Endothelial cell of umbilical vein (primary cell): ENCODE measurements at regions not wholly inside any gene's neighbourhood (a gene's known extent, or its start where the extent isn't known, plus 50 kb on each side); places are given as distances from the start of the nearest gene placed in this dataset.

ENCODE experiments used
- BruUV-seq: library from RNA; stranded (reverse); fragments of 400-500 nt; replicated peaks from 2 replicates; lab custom pipeline; 2021; lab: Mats Ljungman, UMichigan
- CTCF ChIA-PET: fragments of 300-600, 350-600 bp; sonication (Branson Sonifier 250); formaldehyde crosslinking; loops from one replicate; lab custom pipeline; 2021; ENCODE audit warnings: antibody characterized with exemption, inconsistent platforms; lab: Charles Lee
- POLR2A ChIA-PET: fragments of 300-600, 350-600 bp; sonication (Branson Sonifier 250); formaldehyde crosslinking; loops from one replicate; lab custom pipeline; 2021; ENCODE audit warnings: antibody characterized with exemption, inconsistent platforms; lab: Charles Lee
- DNase-seq: peaks from one replicate; pipeline ENCODE4 v3.0.0-alpha.2; 2011; ENCODE audit warnings: low read depth, low spot score
- FAIRE-seq: peaks from 2 replicates; lab custom pipeline; 2011; peaks lifted over from hg19 to GRCh38; lab: Jason Lieb, UNC
- H2AFZ ChIP-seq: 2 replicates; pipeline ENCODE4 v1.6.0; 2012; ENCODE audit warnings: low read depth, low read length, control low read depth, inconsistent platforms
- H3K27ac ChIP-seq: 2 replicates; pipeline ENCODE4 v1.5.1; 2011; ENCODE audit warnings: low read depth, mild to moderate bottlenecking, control low read depth, low read length, moderate library complexity; ENCODE audit not compliant: insufficient read depth
- H3K27me3 ChIP-seq, 2 experiments: 2 replicates each; pipeline versions ENCODE4 v1.6.0 to v1.6.1; 2011; ENCODE audit warnings: low read length in 2 of 2, mixed read lengths in 1 of 2; ENCODE audit not compliant: control insufficient read depth in 2 of 2, insufficient read depth in 2 of 2
- H3K36me3 ChIP-seq, 2 experiments: 2 replicates in 1 of 2; 3 replicates in 1 of 2; pipeline ENCODE4 v1.5.1; 2011; ENCODE audit warnings: low read length in 2 of 2, mild to moderate bottlenecking in 1 of 2, moderate library complexity in 1 of 2; ENCODE audit not compliant: control insufficient read depth in 2 of 2, insufficient read depth in 2 of 2; ENCODE audit errors: extremely low read depth in 1 of 2
- H3K4me1 ChIP-seq: 3 replicates; pipeline ENCODE4 v1.5.1; 2011; ENCODE audit warnings: mild to moderate bottlenecking, low read length; ENCODE audit not compliant: control insufficient read depth, insufficient read depth; ENCODE audit errors: extremely low read depth
- H3K4me2 ChIP-seq: 2 replicates; pipeline ENCODE4 v1.6.1; 2011; ENCODE audit warnings: low read length, control low read depth, mixed read lengths; ENCODE audit not compliant: insufficient read depth
- H3K4me3 ChIP-seq, 3 experiments: fragments of 200-600 bp in 1 of 3; sonication (generic), shearing (Covaris generic) in 1 of 3; replicated peaks in 1 of 3; 2 replicates each; pipeline ENCODE4 v1.5.1; 2011 to 2016; ENCODE audit warnings: control low read depth in 3 of 3, low read length in 3 of 3, mild to moderate bottlenecking in 2 of 3, inconsistent platforms in 1 of 3, low read depth in 1 of 3, moderate library complexity in 1 of 3; ENCODE audit not compliant: insufficient read depth in 1 of 3
- H3K79me2 ChIP-seq: 2 replicates; pipeline ENCODE4 v1.6.0; 2012; ENCODE audit warnings: low read length, inconsistent platforms; ENCODE audit not compliant: control insufficient read depth, insufficient read depth
- H3K9ac ChIP-seq: replicated peaks from 2 replicates; pipeline ENCODE3; 2011; ENCODE audit warnings: low read length, control low read depth; ENCODE audit not compliant: insufficient read depth; ENCODE audit errors: extremely low read depth
- H3K9me1 ChIP-seq: replicated peaks from 3 replicates; pipeline ENCODE4 v1.6.0; 2011; ENCODE audit warnings: mild to moderate bottlenecking, low read length; ENCODE audit not compliant: control insufficient read depth, insufficient read depth; ENCODE audit errors: extremely low read depth
- H3K9me3 ChIP-seq: replicated peaks from 2 replicates; pipeline ENCODE4 v1.5.1; 2012; ENCODE audit warnings: low read length, inconsistent platforms; ENCODE audit not compliant: control insufficient read depth, insufficient read depth
- H4K20me1 ChIP-seq: replicated peaks from 2 replicates; pipeline ENCODE3; 2011; ENCODE audit warnings: mild to moderate bottlenecking, low read length; ENCODE audit not compliant: control insufficient read depth, insufficient read depth; ENCODE audit errors: extremely low read depth
- EZH2 ChIP-seq: IDR thresholded peaks from 2 replicates; pipeline ENCODE4 v1.6.1; 2012; ENCODE audit warnings: borderline replicate concordance, low read depth, mild to moderate bottlenecking, moderate library complexity, low read length, inconsistent platforms; ENCODE audit not compliant: severe bottlenecking
- FOS ChIP-seq: IDR thresholded peaks from 2 replicates; pipeline ENCODE4 v1.6.1; 2011; ENCODE audit warnings: mild to moderate bottlenecking, low read length, moderate library complexity, borderline replicate concordance; ENCODE audit not compliant: insufficient read depth
- GATA2 ChIP-seq: IDR thresholded peaks from 2 replicates; pipeline ENCODE4 v1.7.0; 2011; ENCODE audit warnings: low read depth, mild to moderate bottlenecking, moderate library complexity, mixed read lengths, low read length; ENCODE audit not compliant: insufficient read length, insufficient read depth
- JUN ChIP-seq: IDR thresholded peaks from 2 replicates; pipeline ENCODE4 v1.6.1; 2011; ENCODE audit warnings: borderline replicate concordance, low read depth; ENCODE audit not compliant: insufficient read length, insufficient read depth
- MYC ChIP-seq: IDR thresholded peaks from one replicate; pipeline ENCODE4 v1.6.1; 2011; ENCODE audit warnings: mild to moderate bottlenecking, low read depth, low read length
- POLR2A ChIP-seq: IDR thresholded peaks from 2 replicates; pipeline ENCODE4 v1.6.1; 2012; ENCODE audit warnings: low read depth, mild to moderate bottlenecking, control low read depth, low read length
- POLR2AphosphoS5 ChIP-seq: IDR thresholded peaks from 2 replicates; pipeline ENCODE4 v1.6.1; 2012; ENCODE audit warnings: low read depth, mild to moderate bottlenecking, control low read depth, low read length, moderate library complexity; ENCODE audit not compliant: insufficient read depth
- dilution Hi-C: fragments of 300-500 bp; cut with MboI; formaldehyde crosslinking; loops from one replicate; pipeline ENCODE4 v1.15.0; 2019; ENCODE audit warnings: low sequenced_read_pairs; ENCODE audit not compliant: extremely low pct_ligation_motif_present
- intact Hi-C: fragments of 100-400 bp; cut with micrococcal nuclease; formaldehyde crosslinking; loops from one replicate; pipeline ENCODE4 v1.10.0; 2022
- TF ChIP-seq, protein P1 (sequence below), 2 donors: IDR thresholded peaks; 1 replicate in 1 of 2; 2 replicates in 1 of 2; pipeline ENCODE4 v1.5.1; 2011; ENCODE audit warnings: low read length in 2 of 2, mild to moderate bottlenecking in 2 of 2, moderate library complexity in 2 of 2, control low read depth in 1 of 2, inconsistent platforms in 1 of 2, low read depth in 1 of 2; ENCODE audit not compliant: insufficient read depth in 1 of 2; ENCODE audit errors: extremely low read depth in 1 of 2
- TF ChIP-seq, protein P2 (sequence below): IDR thresholded peaks from 2 replicates; pipeline ENCODE4 v1.6.1; 2011; ENCODE audit not compliant: insufficient read depth, insufficient read length

DNA sequence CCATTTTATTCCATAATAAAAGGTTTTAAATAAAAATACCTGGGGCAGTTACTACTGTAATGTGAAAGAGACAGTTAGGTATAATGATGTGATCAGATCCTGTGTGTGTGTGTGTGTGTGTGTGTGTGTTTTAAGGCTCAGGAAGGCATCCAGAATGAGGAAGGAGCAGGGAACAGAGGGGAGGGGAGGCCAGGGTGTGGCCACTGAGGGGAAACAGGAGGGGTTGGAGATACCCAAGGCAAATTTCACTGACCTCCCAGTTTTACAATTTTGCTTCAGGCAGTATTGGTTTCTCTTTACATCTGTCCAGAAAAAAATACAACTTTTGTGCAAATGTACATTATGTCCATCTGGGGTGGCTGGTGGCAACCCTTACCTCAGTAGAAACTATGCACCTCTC lies 163.5 kb upstream of the FBXO11 start:
- H3K9me1 ChIP-seq = no peaks in the 10 kb centered on the region
- DNase-seq (no peak), FAIRE-seq (no peak)
- no peak overlapping the region for H2AFZ ChIP-seq
- no peak overlapping the region for H3K4me2 ChIP-seq
- intact Hi-C loops = no loop called here
- no peaks in the 10 kb centered on the region for H3K79me2 ChIP-seq
- no peak overlapping the region for H3K9ac ChIP-seq
- H3K9me3 ChIP-seq = no peaks in the 10 kb centered on the region
- no peak overlapping the region for H3K4me3 ChIP-seq
- peaks cover 2 to 9% of the 10 kb centered on the region in 2 experiments for H3K27me3 ChIP-seq
- H3K27ac ChIP-seq = no peak overlapping the region
- H4K20me1 ChIP-seq = no peaks in the 10 kb centered on the region
- dilution Hi-C loops = no loop called here
- POLR2A ChIA-PET = no interaction called here
- CTCF ChIA-PET = no interaction called here
- no peaks in the 10 kb centered on the region for H3K4me1 ChIP-seq
- no peaks in the 10 kb centered on the region for H3K36me3 ChIP-seq
- no TSS peak for BruUV-seq
- TF ChIP-seq, protein P1, sequence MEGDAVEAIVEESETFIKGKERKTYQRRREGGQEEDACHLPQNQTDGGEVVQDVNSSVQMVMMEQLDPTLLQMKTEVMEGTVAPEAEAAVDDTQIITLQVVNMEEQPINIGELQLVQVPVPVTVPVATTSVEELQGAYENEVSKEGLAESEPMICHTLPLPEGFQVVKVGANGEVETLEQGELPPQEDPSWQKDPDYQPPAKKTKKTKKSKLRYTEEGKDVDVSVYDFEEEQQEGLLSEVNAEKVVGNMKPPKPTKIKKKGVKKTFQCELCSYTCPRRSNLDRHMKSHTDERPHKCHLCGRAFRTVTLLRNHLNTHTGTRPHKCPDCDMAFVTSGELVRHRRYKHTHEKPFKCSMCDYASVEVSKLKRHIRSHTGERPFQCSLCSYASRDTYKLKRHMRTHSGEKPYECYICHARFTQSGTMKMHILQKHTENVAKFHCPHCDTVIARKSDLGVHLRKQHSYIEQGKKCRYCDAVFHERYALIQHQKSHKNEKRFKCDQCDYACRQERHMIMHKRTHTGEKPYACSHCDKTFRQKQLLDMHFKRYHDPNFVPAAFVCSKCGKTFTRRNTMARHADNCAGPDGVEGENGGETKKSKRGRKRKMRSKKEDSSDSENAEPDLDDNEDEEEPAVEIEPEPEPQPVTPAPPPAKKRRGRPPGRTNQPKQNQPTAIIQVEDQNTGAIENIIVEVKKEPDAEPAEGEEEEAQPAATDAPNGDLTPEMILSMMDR (IDR thresholded peaks at IDR 0.05; ENCODE audit: extremely low read depth in 1 of 2, insufficient read depth in 1 of 2, low read depth in 1 of 2, low read length in 2 of 2) = no peak
- TF ChIP-seq FOS (no peak), EZH2 (no peak), POLR2AphosphoS5 (no peak), JUN (no peak), MYC (no peak), POLR2A (no peak), GATA2 (no peak)
- TF ChIP-seq, protein P2, sequence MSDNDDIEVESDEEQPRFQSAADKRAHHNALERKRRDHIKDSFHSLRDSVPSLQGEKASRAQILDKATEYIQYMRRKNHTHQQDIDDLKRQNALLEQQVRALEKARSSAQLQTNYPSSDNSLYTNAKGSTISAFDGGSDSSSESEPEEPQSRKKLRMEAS = no peak
